ENCODE measurements at regions not wholly inside any gene's neighbourhood (a gene's known extent, or its start where the extent isn't known, plus 50 kb on each side); places are given as distances from the start of the nearest gene placed in this dataset.

GRCh38 chr12:46908236-46908935 is 82.6 kb upstream of the SLC38A4 start:
- TF ChIP-seq CTCF (IDR thresholded peaks at IDR 0.05; ENCODE audit: insufficient read depth, low read length, missing control alignments), result no peak
- DNase-seq (ENCODE audit: low read depth, low spot score), result no peak
- POLR2A ChIA-PET, result interaction anchor here (1.3 kb wide), 1 partner anchor 21 kb away, joined by 3 read pairs; no protein-coding TSS in a partner anchor
- H3K4me3 ChIP-seq (ENCODE audit: low read depth, low read length), result no peak overlapping the region
- CTCF ChIA-PET, result interaction anchor here (1.0 to 2.0 kb wide), 2 partner anchors 25 to 531 kb away, joined by 3 to 6 read pairs; no protein-coding TSS in a partner anchor

GRCh38 chr12:46908936-46909635 is 83.3 kb upstream of the SLC38A4 start:
- no peak for DNase-seq (ENCODE audit: low read depth, low spot score)
- ChIA-PET POLR2A (interaction anchor here (1.3 kb wide), 1 partner anchor 22 kb away, joined by 3 read pairs; no protein-coding TSS in a partner anchor), CTCF (interaction anchor here (1.0 to 2.0 kb wide), 2 partner anchors 24 to 532 kb away, joined by 3 to 6 read pairs; no protein-coding TSS in a partner anchor)
- no peak for TF ChIP-seq CTCF (IDR thresholded peaks at IDR 0.05; ENCODE audit: insufficient read depth, low read length, missing control alignments)
- H3K4me3 ChIP-seq (ENCODE audit: low read depth, low read length), result no peak overlapping the region

GRCh38 chr12:46910830-46911229 is 85.0 kb upstream of the SLC38A4 start:
- TF ChIP-seq CTCF (IDR thresholded peaks at IDR 0.05; ENCODE audit: insufficient read depth, low read length, missing control alignments), result no peak
- ChIA-PET CTCF (interaction anchor here (2.0 kb wide), 1 partner anchor 23 kb away, joined by 6 read pairs; no protein-coding TSS in a partner anchor), POLR2A (no interaction called here)
- no peak for DNase-seq (ENCODE audit: low read depth, low spot score)
- no peak overlapping the region for H3K4me3 ChIP-seq (ENCODE audit: low read depth, low read length)

- ChIA-PET CTCF (interaction anchor here (0.9 kb wide), 1 partner anchor 10 kb away, joined by 3 read pairs; no protein-coding TSS in a partner anchor), POLR2A (no interaction called here)
- no peak for DNase-seq (ENCODE audit: low read depth, low spot score)
- H3K4me3 ChIP-seq (ENCODE audit: low read depth, low read length), result no peak overlapping the region
- TF ChIP-seq CTCF (IDR thresholded peaks at IDR 0.05; ENCODE audit: insufficient read depth, low read length, missing control alignments), result no peak
Observed at GRCh38 chr12:46914336-46914735, 88.5 kb upstream of the SLC38A4 start.

- ChIA-PET POLR2A (no interaction called here), CTCF (no interaction called here)
- no peak for TF ChIP-seq CTCF (IDR thresholded peaks at IDR 0.05; ENCODE audit: insufficient read depth, low read length, missing control alignments)
- peak; percentile 77 for DNase-seq (ENCODE audit: low read depth, low spot score)
- H3K4me3 ChIP-seq (ENCODE audit: low read depth, low read length), result no peak overlapping the region
Observed at GRCh38 chr12:46915082-46915481, 89.3 kb upstream of the SLC38A4 start.

GRCh38 chr12:46915836-46916235 is 90.0 kb upstream of the SLC38A4 start:
- no peak for TF ChIP-seq CTCF (IDR thresholded peaks at IDR 0.05; ENCODE audit: insufficient read depth, low read length, missing control alignments)
- CTCF ChIA-PET, result no interaction called here
- DNase-seq (ENCODE audit: low read depth, low spot score), result peak; percentile 46
- POLR2A ChIA-PET, result no interaction called here
- H3K4me3 ChIP-seq (ENCODE audit: low read depth, low read length), result no peak overlapping the region

Measured in AG04449 (cell line).